Suppressor macrophage (primary cell): ENCODE measurements at regions not wholly inside any gene's neighbourhood (a gene's known extent, or its start where the extent isn't known, plus 50 kb on each side); places are given as distances from the start of the nearest gene placed in this dataset.
A peak's percentile ranks its signal among the peaks of the same experiment; 100 is the strongest.
"Not testable (repeated sequence)": the region's sequence is repeated elsewhere in the genome, so short reads cannot be mapped to it uniquely, and the experiment has no call there.

Experiments used
- DNase-seq, 4 experiments: peaks; one replicate each; pipeline ENCODE4 v3.0.0-alpha.2; 2020 to 2022

DNA sequence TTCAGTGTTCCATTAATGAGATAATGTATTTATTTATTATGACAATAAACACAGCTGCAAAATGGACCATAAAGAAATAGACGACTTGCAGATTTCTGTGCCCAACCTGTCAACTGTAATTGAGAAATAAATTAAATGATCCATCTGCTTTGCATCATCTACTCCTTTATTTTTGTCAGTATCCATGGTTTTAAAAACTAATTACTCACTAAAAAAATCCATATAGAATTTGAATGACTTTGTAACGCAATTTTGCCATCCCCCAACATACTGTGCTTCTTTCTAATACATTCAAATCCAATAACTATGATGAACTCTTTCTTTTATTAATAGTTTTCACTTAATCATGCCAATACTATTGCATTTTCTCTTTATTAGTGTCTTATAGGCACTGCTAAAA lies 388.5 kb upstream of the SORCS1 start:
- DNase-seq = no peak

DNA sequence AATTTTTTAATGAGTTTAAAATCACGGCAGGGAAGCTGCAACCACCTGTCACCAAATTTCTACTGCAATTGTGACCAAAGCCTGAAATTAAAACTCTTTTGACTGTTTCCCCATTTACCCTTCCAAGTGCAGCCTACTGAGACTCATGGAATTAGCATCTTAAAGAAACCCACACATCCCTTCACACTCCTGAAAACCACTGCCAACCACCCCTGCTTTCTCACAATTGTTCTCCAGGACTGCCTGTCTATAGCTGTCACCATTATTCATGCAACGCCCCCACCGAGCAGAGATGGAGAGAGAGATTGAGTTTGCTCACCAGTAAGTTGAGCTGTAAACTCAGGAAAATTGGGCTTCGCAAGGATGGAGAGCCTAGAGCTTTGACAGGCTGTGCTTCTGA lies 383.8 kb upstream of the SORCS1 start:
- DNase-seq = no peak

DNA sequence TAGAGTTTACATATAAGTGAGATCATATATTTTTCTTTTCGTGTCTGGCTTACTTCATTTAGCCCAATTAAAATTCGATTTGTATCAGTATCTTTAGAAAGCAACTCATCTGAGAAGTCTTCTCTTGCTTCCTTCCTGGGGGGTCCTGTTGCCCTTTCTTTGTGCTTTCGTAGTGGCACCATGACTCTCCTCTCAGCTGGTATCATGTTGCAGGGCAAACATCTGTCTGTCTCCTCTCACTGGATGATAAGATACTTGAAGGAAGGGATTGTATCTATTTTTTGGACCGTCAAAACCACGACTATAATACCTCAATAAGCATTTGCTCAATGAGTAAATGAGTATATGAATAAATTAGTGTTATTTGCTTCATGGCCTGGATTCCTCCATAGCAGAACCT lies 382.5 kb upstream of the SORCS1 start:
- no peak for DNase-seq

DNA sequence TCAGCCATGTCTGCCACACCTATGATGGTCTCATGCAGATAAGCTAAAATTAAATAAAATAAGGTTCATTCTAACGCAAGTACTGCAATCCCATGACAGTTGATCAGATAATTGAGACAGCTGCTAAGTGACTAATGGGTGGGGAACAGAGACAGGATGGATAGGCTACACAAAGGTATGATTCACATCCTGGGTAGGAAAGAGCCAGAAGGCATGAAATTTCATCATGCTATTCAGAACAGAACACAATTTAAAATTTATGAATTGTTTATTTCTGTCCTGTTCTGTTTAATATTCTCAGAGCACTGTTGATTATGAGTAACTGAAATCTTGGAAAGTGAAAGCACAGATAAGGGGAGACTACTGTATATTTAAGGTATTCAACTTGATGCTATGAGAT lies 381.8 kb upstream of the SORCS1 start:
- DNase-seq = no peak

DNA sequence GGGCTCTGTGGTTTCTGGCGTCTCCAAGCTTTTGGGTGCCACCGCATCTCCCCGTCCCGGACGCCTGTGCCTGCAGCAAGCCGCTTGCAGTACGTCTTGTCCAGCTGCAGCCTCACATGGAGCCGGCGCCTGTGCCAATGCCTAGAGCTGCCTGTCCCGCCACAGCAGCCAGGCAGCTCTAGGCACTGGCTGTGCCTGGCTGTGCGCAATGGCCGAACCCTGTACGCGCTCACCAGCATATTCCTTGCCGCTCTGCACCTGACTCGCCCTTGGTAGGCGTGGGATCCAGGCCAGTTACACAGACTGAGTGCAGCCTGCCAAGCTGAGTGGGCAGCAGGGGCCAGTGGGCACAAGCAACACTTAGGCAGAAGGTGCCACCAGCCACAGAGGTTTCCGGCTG lies 381.2 kb upstream of the SORCS1 start:
- DNase-seq = no peak

DNA sequence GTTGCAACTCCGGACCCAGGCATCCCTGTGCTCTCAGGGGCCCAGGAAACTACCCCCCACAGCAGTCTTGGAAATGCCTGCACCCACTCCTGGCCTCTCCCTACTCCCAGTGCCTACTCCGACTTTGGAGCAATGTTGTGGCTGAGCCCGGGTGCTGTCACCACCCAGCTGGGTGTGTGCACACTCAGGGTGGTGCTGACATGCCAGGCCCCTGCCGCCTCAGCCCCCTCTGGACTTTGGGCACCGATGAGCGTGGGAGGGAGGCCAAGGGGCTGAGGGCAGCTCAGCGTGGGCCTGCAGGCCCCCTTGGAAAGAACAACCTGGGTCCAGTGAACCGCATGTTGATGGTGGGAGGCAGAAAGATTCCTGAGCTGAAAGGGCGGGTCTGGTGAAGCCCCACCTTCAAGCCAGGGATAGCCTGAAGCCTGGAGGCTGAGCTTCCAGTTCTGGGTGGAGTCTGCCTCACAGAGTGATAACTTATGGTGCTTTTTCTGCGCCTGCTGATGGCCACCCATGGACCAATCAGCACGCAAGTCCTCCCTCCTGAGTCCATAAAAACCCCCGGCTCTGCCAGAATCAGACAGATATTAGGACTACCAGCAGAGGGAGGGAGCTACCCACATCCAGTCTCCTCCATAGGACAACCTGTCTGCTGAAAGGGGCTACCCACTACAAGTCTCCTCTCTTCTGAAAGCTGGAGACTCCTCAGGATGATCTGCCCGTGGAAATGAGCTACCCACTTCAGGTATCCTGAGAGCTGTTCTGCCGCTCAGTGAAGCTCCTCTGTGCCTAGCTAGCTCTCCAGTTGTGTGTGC lies 380.4 kb upstream of the SORCS1 start:
- no peak for DNase-seq

DNA sequence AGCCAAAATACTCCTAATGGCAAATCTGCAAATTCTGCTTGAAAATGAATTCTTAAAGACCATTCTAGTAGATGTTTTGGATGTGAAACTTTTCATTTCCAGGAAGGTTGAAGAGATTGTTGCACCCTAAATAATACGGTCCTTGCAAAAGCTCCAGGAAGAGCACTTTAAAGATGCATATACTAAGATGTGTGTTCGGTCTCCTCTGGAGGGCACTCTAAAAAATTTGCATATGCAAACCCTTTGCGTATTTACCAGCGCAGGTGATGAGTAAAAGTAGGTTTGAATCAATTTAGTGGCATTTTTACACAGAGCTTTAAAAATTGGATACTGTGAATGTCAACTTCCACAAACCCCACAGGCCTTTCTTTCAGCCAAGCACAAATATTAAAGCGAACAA lies 378.1 kb upstream of the SORCS1 start:
- no peak for DNase-seq

DNA sequence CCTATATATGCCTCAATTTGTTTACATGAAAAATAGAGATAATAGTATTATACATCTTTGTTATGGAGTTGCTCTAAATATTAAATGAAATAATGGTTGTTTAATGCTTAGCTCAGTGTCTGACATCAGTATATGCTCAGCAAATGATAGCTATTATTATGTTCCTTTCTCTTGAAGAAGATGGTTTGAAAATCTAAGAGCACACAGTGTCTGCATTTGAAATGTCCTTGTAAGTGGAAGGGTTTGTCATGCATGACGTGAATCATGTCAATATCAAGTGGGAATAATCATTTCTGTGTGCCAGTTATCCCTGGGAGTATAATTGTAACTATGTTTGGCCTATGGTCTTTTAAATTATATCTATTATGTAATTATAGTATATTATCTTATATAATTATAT lies 377.5 kb upstream of the SORCS1 start:
- DNase-seq = no peak

DNA sequence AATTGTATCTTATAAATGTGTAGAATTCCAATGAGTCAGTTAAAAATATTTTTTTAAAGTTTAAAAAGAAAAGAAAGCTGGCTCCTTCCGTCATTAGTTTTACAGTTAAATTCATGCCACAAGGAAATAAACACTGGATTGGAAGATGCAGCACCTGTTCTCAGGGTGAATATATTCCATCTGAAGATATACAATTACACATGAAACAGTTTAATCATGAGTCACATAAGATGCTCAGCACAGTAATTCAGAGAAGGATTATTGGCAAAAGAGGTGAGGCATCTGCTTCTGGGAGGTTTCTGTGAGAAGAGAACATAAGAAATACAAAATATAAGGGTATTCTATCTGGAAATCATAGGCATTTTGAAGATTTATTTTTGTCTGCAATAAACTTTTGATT lies 376.5 kb upstream of the SORCS1 start:
- DNase-seq = no peak

DNA sequence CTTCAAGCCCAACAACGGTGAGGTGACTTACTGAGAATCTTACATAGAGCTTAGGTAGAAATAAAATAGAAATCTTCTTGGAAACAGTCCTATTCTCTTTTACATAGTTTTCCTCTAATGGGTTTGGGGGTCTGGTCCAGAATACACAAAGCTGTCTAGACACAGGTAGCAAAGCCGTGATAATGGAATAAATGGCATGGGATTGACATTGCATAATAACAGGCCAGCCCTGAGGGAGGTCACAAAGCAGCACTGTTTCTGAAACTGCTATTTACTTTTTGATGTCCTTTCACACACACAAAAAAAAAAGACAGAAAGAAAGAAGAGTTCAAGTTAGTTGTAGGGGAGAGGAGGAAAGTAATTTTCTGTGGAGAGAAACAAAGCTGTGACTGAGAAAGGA lies 364.8 kb upstream of the SORCS1 start:
- DNase-seq = no peak

DNA sequence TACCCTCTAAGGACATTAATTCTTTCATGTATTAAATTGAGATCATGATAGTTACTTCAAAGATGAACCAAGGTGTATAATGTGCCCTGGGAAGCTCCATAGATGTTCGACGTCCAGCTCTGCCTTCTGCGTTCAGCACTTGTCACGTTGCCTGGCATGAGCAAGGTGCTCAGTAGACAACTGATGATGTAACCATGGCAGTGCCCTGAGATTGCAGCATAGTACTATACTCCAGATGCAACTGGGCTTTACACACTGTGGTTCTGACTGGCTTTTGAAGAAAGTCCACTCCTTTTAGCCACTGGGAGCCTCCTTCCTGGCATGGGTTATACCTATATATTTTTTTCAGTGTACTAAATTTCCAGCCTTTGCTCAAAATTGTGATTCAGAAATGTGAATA lies 355.8 kb upstream of the SORCS1 start:
- DNase-seq = no peak

DNA sequence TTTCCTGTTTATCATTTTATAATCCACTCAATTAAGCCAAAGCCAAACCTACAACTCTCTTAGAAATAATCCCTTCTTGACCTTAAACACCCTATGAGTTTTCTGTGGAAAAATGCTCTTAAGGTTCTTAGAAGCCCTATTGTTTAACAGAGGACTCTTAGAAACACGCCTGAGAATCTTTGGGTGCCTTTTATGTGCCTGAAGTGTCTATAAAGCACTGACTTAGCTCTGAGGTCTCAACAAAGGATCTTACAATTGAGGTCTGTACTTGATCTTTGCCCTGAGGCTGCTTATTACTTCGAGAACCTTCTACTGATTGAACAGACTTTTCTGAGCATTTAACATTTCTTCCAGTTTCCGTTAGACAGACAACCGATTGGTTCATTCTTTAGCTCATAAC lies 353.3 kb upstream of the SORCS1 start:
- no peak for DNase-seq

DNA sequence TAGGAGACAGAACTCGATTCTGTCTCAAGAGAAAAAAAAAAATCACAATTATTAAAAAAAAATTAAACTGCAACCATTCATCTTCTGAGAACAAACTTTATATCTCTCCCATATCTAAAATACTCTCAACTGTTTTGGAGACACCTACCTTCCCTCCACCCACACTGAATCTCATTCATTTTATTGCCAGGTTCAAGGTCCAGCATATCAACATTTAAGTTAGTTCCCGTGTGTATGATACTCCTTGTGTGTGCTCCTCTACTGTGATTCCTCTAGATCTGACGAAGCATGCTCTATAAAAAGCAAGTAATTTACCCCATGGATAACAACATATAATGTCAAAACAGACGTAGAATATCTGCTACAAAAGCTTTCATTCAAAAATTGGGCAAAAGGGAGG lies 351.8 kb upstream of the SORCS1 start:
- DNase-seq = no peak

DNA sequence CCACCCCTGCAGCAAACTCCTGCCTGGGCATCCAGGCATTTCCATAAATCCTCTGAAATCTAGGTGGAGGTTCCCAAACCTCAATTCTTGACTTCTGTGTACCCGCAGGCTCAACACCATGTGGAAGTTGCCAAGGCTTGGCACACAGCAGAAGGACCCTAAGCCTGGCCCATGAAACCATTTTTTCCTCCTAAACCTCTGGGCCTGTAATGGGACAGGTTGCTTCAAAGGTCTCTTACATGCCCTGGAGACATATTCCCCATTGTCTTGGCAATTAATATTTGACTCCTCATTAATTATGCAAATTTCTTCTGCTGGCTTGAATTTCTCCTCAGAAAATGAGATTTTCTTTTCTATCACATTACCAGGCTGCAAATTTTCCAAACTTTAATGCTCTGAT lies 339.5 kb upstream of the SORCS1 start:
- DNase-seq = not testable (repeated sequence)

DNA sequence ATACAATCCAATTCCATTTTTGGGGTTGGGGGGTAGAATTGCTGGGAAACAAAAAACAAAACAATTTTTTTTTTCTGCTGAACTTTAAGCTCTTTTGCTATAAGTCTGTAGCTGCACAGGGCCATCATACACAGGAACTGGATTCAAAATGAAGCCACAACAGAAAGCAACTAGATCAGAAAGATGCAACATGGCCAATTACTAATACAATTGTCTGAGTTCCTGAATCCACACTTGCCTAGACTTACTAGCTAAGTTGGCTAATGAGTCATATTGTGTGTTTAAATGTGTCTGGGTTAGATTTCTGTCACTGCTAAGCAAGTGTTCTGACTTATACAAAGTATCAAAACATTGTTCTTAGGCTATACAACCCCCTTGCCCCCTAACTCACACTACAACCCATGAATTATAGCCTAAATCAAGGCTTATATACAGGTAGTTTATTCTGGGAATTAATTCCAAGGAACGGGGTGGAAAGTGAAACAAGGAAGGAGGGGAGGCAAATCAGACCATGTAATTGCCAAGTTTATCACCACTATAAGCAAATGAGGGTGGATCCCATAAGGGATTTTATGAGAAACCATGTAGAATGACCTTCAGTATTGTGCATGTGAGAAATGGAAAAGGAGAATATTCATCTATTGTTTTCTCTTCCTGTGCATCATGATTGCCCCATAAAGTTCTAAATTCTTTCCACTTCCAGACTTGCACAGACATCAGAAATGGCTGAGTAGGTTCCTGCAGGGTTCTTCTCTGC lies 337.9 kb upstream of the SORCS1 start:
- DNase-seq = no peak

DNA sequence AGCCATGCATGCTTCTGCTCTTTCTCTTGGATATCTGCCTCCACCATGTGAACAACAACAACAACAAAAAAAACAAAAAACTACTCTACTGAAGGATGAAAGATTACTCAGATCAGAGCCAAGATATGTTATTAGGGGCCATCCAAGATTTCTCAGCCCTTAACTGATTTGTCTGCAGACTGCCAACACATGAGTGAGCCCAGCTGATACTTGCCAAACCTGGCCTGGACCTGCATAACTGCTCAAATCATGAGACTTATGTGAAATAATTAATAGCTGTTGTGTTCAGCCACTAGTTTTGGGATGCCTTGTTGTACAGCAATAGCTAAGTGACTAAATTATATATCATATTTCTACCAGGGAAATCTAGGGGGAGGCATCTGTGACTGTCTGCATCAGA lies 334.5 kb upstream of the SORCS1 start:
- no peak for DNase-seq

DNA sequence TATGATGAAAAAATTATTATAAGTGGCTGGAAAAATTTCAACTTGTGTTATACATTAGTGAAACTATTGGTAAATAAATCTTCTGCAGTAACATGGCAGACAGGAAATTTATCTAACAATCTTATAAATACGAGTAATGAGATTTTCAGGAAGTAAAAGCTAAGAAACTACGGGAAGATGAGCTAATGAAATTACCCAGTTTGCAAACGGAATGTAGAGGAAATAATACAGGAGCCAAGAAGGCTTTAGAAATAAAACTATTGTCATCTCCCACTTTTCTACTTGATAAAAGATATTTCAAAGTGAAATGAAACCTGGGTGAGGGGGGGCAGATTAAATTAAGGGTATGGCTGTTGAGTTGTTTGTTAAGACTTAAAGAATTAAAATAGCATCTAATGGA lies 332.5 kb upstream of the SORCS1 start:
- DNase-seq = no peak

DNA sequence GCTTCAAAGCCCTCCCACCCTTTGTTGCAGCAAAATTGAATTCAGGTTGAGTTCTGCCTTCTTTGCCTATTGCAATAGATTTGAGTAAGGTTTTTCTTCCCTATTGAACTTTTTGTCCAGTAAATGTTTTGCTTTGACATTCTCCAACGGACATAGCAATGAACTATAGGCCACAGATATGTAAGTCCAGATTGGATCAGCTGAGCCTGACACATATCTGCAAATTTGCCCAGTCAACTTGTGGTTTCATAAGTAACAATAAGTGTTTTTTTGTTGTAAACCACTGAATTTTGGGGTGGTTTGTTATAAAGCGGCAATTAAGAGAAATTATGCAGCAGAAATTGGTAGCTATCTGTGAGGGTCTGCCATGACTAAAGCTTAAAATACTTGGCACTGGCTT lies 332.1 kb upstream of the SORCS1 start:
- DNase-seq = no peak

DNA sequence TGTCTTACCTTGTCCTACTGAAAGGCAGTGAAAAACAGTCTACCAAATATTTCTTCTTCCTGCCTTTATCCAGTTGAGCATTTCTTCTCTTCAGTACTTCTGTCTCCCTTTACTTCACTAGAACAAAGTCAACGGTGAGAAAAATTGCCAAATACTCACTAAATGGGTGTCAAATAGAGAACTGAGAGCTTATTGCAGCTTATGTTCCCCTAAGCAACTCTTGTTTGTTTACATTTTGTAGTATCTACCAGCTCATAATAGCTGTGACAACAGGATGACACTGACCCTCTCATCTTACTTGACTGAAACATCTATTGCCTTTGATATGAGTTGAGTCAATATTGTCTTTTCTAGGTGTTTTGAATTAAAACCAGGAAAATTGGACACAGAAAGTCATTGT lies 327.9 kb upstream of the SORCS1 start:
- DNase-seq = no peak

DNA sequence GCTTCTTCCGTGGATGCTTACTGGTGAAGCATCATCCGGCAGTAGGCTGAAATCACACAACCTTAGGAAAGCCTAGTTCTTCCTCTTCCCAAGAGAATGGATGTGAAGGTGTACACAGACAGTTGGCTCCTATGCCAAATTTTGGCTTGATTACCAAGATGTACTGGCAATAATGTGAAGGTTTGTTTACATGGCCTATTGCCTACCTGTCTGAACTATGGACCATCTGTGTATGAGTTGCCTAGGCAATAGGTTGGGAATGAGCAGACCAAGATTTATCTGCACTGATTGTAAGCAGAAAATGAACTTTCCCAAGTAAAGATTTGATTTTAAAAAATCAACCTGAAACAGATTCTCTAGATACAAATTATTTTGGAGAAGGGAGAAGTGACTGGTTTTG lies 325.9 kb upstream of the SORCS1 start:
- DNase-seq = no peak

DNA sequence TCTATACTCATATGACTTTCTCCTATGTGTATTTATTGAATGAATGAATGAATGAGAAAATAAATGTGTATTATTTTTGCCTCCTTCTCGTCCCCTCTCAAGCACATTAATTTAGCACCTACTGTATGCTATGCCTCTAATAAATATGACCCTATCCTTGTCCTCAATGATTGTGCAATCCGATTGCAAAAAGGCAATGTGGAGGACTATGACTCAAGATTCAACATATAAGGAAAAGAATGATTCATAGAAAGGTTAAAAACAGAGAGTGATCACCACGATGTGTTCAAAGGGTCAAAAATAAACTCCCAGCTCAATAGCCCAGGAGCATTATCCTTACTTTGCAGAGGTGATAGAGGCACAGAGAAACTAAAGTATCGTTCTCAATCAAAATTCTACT lies 322.8 kb upstream of the SORCS1 start:
- peak in 1 of 4 experiments; percentile 1 for DNase-seq

DNA sequence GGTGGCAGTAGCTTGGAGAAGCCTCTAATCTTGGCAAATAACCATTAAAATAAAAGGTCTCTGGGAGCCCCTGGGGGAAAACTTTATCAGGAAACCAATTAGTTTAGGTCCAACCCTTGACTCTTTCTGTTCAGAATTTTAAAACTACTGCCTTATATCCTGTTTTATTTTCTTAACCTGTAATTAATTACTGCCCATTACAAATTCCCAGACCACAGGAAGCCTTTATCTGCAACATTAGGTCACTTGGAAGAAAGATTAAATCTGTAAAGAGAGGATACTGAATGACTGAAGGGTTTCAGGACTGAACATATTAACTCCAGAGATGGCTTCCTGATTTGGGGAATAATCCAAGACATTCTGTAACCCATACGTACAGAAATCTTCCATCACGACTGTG lies 320.5 kb upstream of the SORCS1 start:
- no peak for DNase-seq

DNA sequence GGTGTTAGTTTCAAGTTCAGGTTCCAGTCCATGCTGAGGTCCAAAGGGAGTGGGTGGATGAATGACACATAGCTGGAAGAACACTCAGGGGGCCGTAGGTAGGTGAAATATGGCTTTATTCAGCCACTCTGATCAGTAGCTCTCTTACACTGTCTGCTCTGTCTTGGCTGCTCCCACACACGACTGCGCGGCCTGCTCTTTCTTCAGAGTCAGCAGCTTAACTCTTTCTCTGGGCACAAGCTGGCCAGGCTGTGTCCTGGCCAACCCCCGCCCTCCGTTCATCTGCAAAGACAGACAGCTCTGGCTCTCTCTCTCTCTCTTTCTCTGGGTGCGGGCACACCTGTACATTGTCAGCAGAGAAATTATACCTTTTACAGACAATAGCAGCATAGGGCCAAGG lies 317.4 kb upstream of the SORCS1 start:
- no peak for DNase-seq

DNA sequence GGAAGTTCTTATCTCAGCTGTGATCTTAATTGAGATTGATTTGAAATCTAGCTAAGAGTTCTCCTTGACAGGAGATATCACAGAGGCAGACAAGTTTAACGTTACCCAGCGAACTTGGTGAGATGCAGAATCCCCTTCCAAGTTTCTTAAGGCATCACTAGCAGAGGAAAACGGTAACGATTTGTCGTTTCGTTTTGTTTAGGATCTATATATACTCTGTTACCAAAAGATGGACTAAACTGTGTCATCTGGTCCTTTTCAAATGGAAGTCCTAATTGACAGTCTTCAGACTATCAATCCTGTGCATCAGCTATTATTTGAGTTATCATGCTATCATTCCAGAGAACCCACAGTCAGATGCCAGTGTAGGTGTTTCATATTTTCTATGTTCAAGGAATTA lies 316.7 kb upstream of the SORCS1 start:
- no peak for DNase-seq

DNA sequence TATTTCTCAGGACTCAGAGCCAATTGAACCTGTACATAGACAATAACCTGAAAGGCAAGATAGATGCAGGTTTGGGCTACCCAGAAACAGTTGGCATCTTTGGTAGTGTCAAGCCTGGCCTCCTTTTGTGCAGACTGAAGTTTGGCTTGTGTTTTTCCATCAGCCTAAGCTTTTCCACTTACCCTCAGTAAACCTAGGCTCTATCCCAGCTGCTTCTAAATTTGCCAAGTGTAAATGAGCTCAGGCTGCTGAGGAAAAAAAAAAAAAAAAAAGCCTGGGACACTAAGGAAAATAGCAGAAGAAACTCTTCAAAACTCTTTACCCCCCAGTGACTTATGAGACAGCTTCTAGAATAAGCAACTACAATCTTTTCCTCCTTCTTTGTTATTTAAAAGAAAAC lies 316.3 kb upstream of the SORCS1 start:
- no peak for DNase-seq
